Transverse colon (tissue), 4 donors: ENCODE measurements at regions not wholly inside any gene's neighbourhood (a gene's known extent, or its start where the extent isn't known, plus 50 kb on each side); places are given as distances from the start of the nearest gene placed in this dataset.
"Not testable (repeated sequence)": the region's sequence is repeated elsewhere in the genome, so short reads cannot be mapped to it uniquely, and the experiment has no call there.

Experiments
- DNase-seq: peaks from one replicate; pipeline ENCODE4 v3.0.0-alpha.2; 2019
- H3K27ac ChIP-seq, 4 donors: fragments of 200-600 bp; sonication (generic); 2 replicates each; pipeline ENCODE4 v1.5.1; 2016 to 2018; ENCODE audit warnings: inconsistent platforms in 4 of 4
- H3K27me3 ChIP-seq: fragments of 200-600 bp; sonication (generic); 2 replicates; pipeline ENCODE4 v1.5.1; 2017; ENCODE audit warnings: inconsistent platforms
- H3K36me3 ChIP-seq, 4 donors: fragments of 200-600 bp; sonication (generic); 2 replicates each; pipeline ENCODE4 v1.5.1; 2017 to 2019; ENCODE audit warnings: inconsistent platforms in 4 of 4
- H3K4me1 ChIP-seq, 4 donors: fragments of 200-600 bp; sonication (generic); 2 replicates each; pipeline ENCODE4 v1.5.1; 2017 to 2020; ENCODE audit warnings: inconsistent platforms in 4 of 4
- H3K4me3 ChIP-seq, 4 donors: fragments of 200-600 bp; sonication (generic); 1 replicate in 1 of 4; 2 replicates in 3 of 4; pipeline versions ENCODE4 v1.5.1 to v1.6.1; 2017 to 2019; ENCODE audit warnings: inconsistent platforms in 4 of 4
- H3K9me3 ChIP-seq, 2 donors: fragments of 200-600 bp; sonication (generic); 2 replicates each; pipeline ENCODE4 v1.5.1; 2017 to 2019; ENCODE audit warnings: inconsistent platforms in 2 of 2
- CTCF ChIP-seq, 5 experiments: fragments of 200-600 bp in 3 of 5; fragments of 450-650 bp in 2 of 5; sonication (generic) in 3 of 5; IDR thresholded peaks; 1 replicate in 2 of 5; 2 replicates in 3 of 5; pipeline ENCODE4 v1.5.1; 2016 to 2017; ENCODE audit warnings: antibody characterized with exemption in 5 of 5, inconsistent platforms in 3 of 5, mild to moderate bottlenecking in 2 of 5, moderate library complexity in 1 of 5
- EP300 ChIP-seq: sonication (generic); formaldehyde crosslinking; IDR thresholded peaks from one replicate; pipeline ENCODE4 v1.6.1; 2017; ENCODE audit warnings: antibody characterized with exemption, low read depth
- POLR2A ChIP-seq: fragments of 450-650 bp; IDR thresholded peaks from one replicate; pipeline ENCODE4 v1.6.1; 2016; ENCODE audit warnings: antibody characterized with exemption, mild to moderate bottlenecking, moderate library complexity
- POLR2AphosphoS5 ChIP-seq, 3 donors: sonication (generic); formaldehyde crosslinking; IDR thresholded peaks; one replicate each; pipeline ENCODE4 v1.6.1; 2016; ENCODE audit warnings: antibody characterized with exemption in 3 of 3
- WGBS, 2 donors: methylation state at CpG; one replicate each; pipeline ENCODE4 v1.1.5; 2018; ENCODE audit warnings: low coverage in 1 of 2; 5-methylcytosine and 5-hydroxymethylcytosine counted together
- in situ Hi-C, 4 donors: fragments of 200-750 bp; cut with MboI; loops; one replicate each; pipeline versions ENCODE4 v1.15.0 to v1.15.1; 2017; ENCODE audit warnings: low sequenced_read_pairs in 3 of 4, low pct_ligation_motif_present in 1 of 4, low pct_unique_long_range_greater_than_20kb in 1 of 4
- intact Hi-C: fragments of 100-400 bp; cut with DNase I; formaldehyde crosslinking; loops from one replicate; pipeline ENCODE4 v1.15.1; 2023; ENCODE audit warnings: low total_unique reads

- in situ Hi-C loops (loop anchor here in 1 of 4 donors (25.0 kb wide), 1 partner anchor 184 kb away; no protein-coding TSS in a partner anchor), intact Hi-C loops (no loop called here)
- Histone ChIP-seq H3K9me3 (no peaks in the 10 kb centered on the region), H3K27me3 (no peaks in the 10 kb centered on the region), H3K4me1 (no peaks in the 10 kb centered on the region), H3K36me3 (no peaks in the 10 kb centered on the region), H3K27ac (no peak overlapping the region), H3K4me3 (no peak overlapping the region)
- TF ChIP-seq CTCF (IDR thresholded peaks at IDR 0.05), result no peak
- no peak for TF ChIP-seq POLR2A
- no peak for TF ChIP-seq POLR2AphosphoS5 (IDR thresholded peaks at IDR 0.05)
- 88% methylated on average over 2 of the region's 2 CpGs; no CpG with 5 or more reads in 1 of the 2 donors for WGBS, 2 donors
- DNase-seq, result no peak
Observed at GRCh38 chr5:91296674-91297143, 86.4 kb downstream of the ARRDC3 start.

GRCh38 chr5:91296102-91296501 lies 87.0 kb downstream of the ARRDC3 start:
- in situ Hi-C loops, result loop anchor here in 1 of 4 donors (25.0 kb wide), 1 partner anchor 184 kb away; no protein-coding TSS in a partner anchor
- H3K4me3 ChIP-seq, H3K27ac ChIP-seq, H3K4me1 ChIP-seq, intact Hi-C loops, H3K27me3 ChIP-seq, DNase-seq, H3K36me3 ChIP-seq, H3K9me3 ChIP-seq: not testable (repeated sequence)
- WGBS, 2 donors, result 90 to 93% methylated on average over 5 to 9 of the region's 9 CpGs

- Histone ChIP-seq H3K27ac (no peak overlapping the region), H3K27me3 (no peaks in the 10 kb centered on the region), H3K36me3 (no peaks in the 10 kb centered on the region), H3K4me3 (no peak overlapping the region), H3K9me3 (no peaks in the 10 kb centered on the region), H3K4me1 (peaks cover 0 to 12% (median 2%) of the 10 kb centered on the region in 4 donors)
- intact Hi-C loops, result no loop called here
- DNase-seq, result no peak
- in situ Hi-C loops, result loop anchor here in 1 of 4 donors (25.0 kb wide), 1 partner anchor 181 kb away; no protein-coding TSS in a partner anchor
- TF ChIP-seq EP300 (no peak), POLR2AphosphoS5 (IDR thresholded peaks at IDR 0.05) (no peak), POLR2A (no peak), CTCF (IDR thresholded peaks at IDR 0.05) (no peak)
Observed at GRCh38 chr5:91293131-91293530, 90.0 kb downstream of the ARRDC3 start.

GRCh38 chr5:91291628-91292569 lies 91.2 kb downstream of the ARRDC3 start:
- Histone ChIP-seq H3K9me3 (no peaks in the 10 kb centered on the region), H3K36me3 (no peaks in the 10 kb centered on the region), H3K27ac (no peak overlapping the region), H3K4me3 (no peak overlapping the region), H3K4me1 (peaks cover 0 to 15% (median 2%) of the 10 kb centered on the region in 4 donors), H3K27me3 (no peaks in the 10 kb centered on the region)
- in situ Hi-C loops (loop anchor here in 1 of 4 donors (25.0 kb wide), 1 partner anchor 180 kb away; no protein-coding TSS in a partner anchor), intact Hi-C loops (no loop called here)
- TF ChIP-seq EP300 (no peak), POLR2A (no peak), CTCF (IDR thresholded peaks at IDR 0.05) (no peak), POLR2AphosphoS5 (IDR thresholded peaks at IDR 0.05) (no peak)
- DNase-seq, result no peak
- WGBS, 2 donors, result 77 to 81% methylated on average over 3 to 4 of the region's 4 CpGs
